Endothelial cell of umbilical vein (primary cell): ENCODE measurements at regions not wholly inside any gene's neighbourhood (a gene's known extent, or its start where the extent isn't known, plus 50 kb on each side); places are given as distances from the start of the nearest gene placed in this dataset.

Source experiments
- BruUV-seq: library from RNA; stranded (reverse); fragments of 400-500 nt; replicated peaks from 2 replicates; lab custom pipeline; 2021; lab: Mats Ljungman, UMichigan
- CTCF ChIA-PET: fragments of 300-600, 350-600 bp; sonication (Branson Sonifier 250); formaldehyde crosslinking; loops from one replicate; lab custom pipeline; 2021; ENCODE audit warnings: antibody characterized with exemption, inconsistent platforms; lab: Charles Lee
- POLR2A ChIA-PET: fragments of 300-600, 350-600 bp; sonication (Branson Sonifier 250); formaldehyde crosslinking; loops from one replicate; lab custom pipeline; 2021; ENCODE audit warnings: antibody characterized with exemption, inconsistent platforms; lab: Charles Lee
- DNase-seq: peaks from one replicate; pipeline ENCODE4 v3.0.0-alpha.2; 2011; ENCODE audit warnings: low read depth, low spot score
- FAIRE-seq: peaks from 2 replicates; lab custom pipeline; 2011; peaks lifted over from hg19 to GRCh38; lab: Jason Lieb, UNC
- H2AFZ ChIP-seq: 2 replicates; pipeline ENCODE4 v1.6.0; 2012; ENCODE audit warnings: low read depth, low read length, control low read depth, inconsistent platforms
- H3K27ac ChIP-seq: 2 replicates; pipeline ENCODE4 v1.5.1; 2011; ENCODE audit warnings: low read depth, mild to moderate bottlenecking, control low read depth, low read length, moderate library complexity; ENCODE audit not compliant: insufficient read depth
- H3K27me3 ChIP-seq, 2 experiments: 2 replicates each; pipeline versions ENCODE4 v1.6.0 to v1.6.1; 2011; ENCODE audit warnings: low read length in 2 of 2, mixed read lengths in 1 of 2; ENCODE audit not compliant: control insufficient read depth in 2 of 2, insufficient read depth in 2 of 2
- H3K36me3 ChIP-seq, 2 experiments: 2 replicates in 1 of 2; 3 replicates in 1 of 2; pipeline ENCODE4 v1.5.1; 2011; ENCODE audit warnings: low read length in 2 of 2, mild to moderate bottlenecking in 1 of 2, moderate library complexity in 1 of 2; ENCODE audit not compliant: control insufficient read depth in 2 of 2, insufficient read depth in 2 of 2; ENCODE audit errors: extremely low read depth in 1 of 2
- H3K4me1 ChIP-seq: 3 replicates; pipeline ENCODE4 v1.5.1; 2011; ENCODE audit warnings: mild to moderate bottlenecking, low read length; ENCODE audit not compliant: control insufficient read depth, insufficient read depth; ENCODE audit errors: extremely low read depth
- H3K4me2 ChIP-seq: 2 replicates; pipeline ENCODE4 v1.6.1; 2011; ENCODE audit warnings: low read length, control low read depth, mixed read lengths; ENCODE audit not compliant: insufficient read depth
- H3K4me3 ChIP-seq, 3 experiments: fragments of 200-600 bp in 1 of 3; sonication (generic), shearing (Covaris generic) in 1 of 3; replicated peaks in 1 of 3; 2 replicates each; pipeline ENCODE4 v1.5.1; 2011 to 2016; ENCODE audit warnings: control low read depth in 3 of 3, low read length in 3 of 3, mild to moderate bottlenecking in 2 of 3, inconsistent platforms in 1 of 3, low read depth in 1 of 3, moderate library complexity in 1 of 3; ENCODE audit not compliant: insufficient read depth in 1 of 3
- H3K79me2 ChIP-seq: 2 replicates; pipeline ENCODE4 v1.6.0; 2012; ENCODE audit warnings: low read length, inconsistent platforms; ENCODE audit not compliant: control insufficient read depth, insufficient read depth
- H3K9ac ChIP-seq: replicated peaks from 2 replicates; pipeline ENCODE3; 2011; ENCODE audit warnings: low read length, control low read depth; ENCODE audit not compliant: insufficient read depth; ENCODE audit errors: extremely low read depth
- H3K9me1 ChIP-seq: replicated peaks from 3 replicates; pipeline ENCODE4 v1.6.0; 2011; ENCODE audit warnings: mild to moderate bottlenecking, low read length; ENCODE audit not compliant: control insufficient read depth, insufficient read depth; ENCODE audit errors: extremely low read depth
- H3K9me3 ChIP-seq: replicated peaks from 2 replicates; pipeline ENCODE4 v1.5.1; 2012; ENCODE audit warnings: low read length, inconsistent platforms; ENCODE audit not compliant: control insufficient read depth, insufficient read depth
- H4K20me1 ChIP-seq: replicated peaks from 2 replicates; pipeline ENCODE3; 2011; ENCODE audit warnings: mild to moderate bottlenecking, low read length; ENCODE audit not compliant: control insufficient read depth, insufficient read depth; ENCODE audit errors: extremely low read depth
- EZH2 ChIP-seq: IDR thresholded peaks from 2 replicates; pipeline ENCODE4 v1.6.1; 2012; ENCODE audit warnings: borderline replicate concordance, low read depth, mild to moderate bottlenecking, moderate library complexity, low read length, inconsistent platforms; ENCODE audit not compliant: severe bottlenecking
- FOS ChIP-seq: IDR thresholded peaks from 2 replicates; pipeline ENCODE4 v1.6.1; 2011; ENCODE audit warnings: mild to moderate bottlenecking, low read length, moderate library complexity, borderline replicate concordance; ENCODE audit not compliant: insufficient read depth
- GATA2 ChIP-seq: IDR thresholded peaks from 2 replicates; pipeline ENCODE4 v1.7.0; 2011; ENCODE audit warnings: low read depth, mild to moderate bottlenecking, moderate library complexity, mixed read lengths, low read length; ENCODE audit not compliant: insufficient read length, insufficient read depth
- JUN ChIP-seq: IDR thresholded peaks from 2 replicates; pipeline ENCODE4 v1.6.1; 2011; ENCODE audit warnings: borderline replicate concordance, low read depth; ENCODE audit not compliant: insufficient read length, insufficient read depth
- MYC ChIP-seq: IDR thresholded peaks from one replicate; pipeline ENCODE4 v1.6.1; 2011; ENCODE audit warnings: mild to moderate bottlenecking, low read depth, low read length
- POLR2A ChIP-seq: IDR thresholded peaks from 2 replicates; pipeline ENCODE4 v1.6.1; 2012; ENCODE audit warnings: low read depth, mild to moderate bottlenecking, control low read depth, low read length
- POLR2AphosphoS5 ChIP-seq: IDR thresholded peaks from 2 replicates; pipeline ENCODE4 v1.6.1; 2012; ENCODE audit warnings: low read depth, mild to moderate bottlenecking, control low read depth, low read length, moderate library complexity; ENCODE audit not compliant: insufficient read depth
- dilution Hi-C: fragments of 300-500 bp; cut with MboI; formaldehyde crosslinking; loops from one replicate; pipeline ENCODE4 v1.15.0; 2019; ENCODE audit warnings: low sequenced_read_pairs; ENCODE audit not compliant: extremely low pct_ligation_motif_present
- intact Hi-C: fragments of 100-400 bp; cut with micrococcal nuclease; formaldehyde crosslinking; loops from one replicate; pipeline ENCODE4 v1.10.0; 2022
- TF ChIP-seq, protein P1 (sequence below): IDR thresholded peaks from 2 replicates; pipeline ENCODE4 v1.6.1; 2011; ENCODE audit not compliant: insufficient read depth, insufficient read length
- TF ChIP-seq, protein P2 (sequence below), 2 donors: IDR thresholded peaks; 1 replicate in 1 of 2; 2 replicates in 1 of 2; pipeline ENCODE4 v1.5.1; 2011; ENCODE audit warnings: low read length in 2 of 2, mild to moderate bottlenecking in 2 of 2, moderate library complexity in 2 of 2, control low read depth in 1 of 2, inconsistent platforms in 1 of 2, low read depth in 1 of 2; ENCODE audit not compliant: insufficient read depth in 1 of 2; ENCODE audit errors: extremely low read depth in 1 of 2

DNA sequence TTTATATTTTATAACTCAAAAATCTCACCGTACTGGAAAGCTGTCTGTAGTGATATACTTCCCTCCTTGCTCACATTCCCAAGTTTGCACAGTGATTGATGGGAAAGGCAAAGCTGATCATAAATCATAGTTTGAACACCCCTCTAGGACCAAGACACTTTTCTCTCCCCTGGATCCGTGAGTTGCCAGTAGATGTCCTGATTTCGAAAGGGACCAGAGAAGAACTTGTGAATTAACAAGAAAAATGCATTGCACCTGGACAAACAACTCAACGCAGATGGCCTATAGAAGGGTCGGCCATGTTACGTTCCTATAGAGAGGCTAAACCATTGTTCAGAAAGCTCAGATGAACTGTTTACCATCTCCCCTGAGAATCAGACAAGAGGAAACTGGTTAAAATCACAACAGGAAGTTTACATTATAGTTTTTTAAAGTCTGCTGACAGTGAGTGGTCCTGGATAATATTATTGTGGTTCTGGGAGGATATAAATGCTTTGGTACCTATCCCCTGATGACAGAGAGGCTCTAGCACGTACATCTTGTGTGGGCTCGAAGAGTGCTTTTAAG lies 124.0 kb upstream of the SLC45A1 start:
- H3K9me3 ChIP-seq = no peaks in the 10 kb centered on the region
- POLR2A ChIA-PET = no interaction called here
- no peak for TF ChIP-seq FOS
- TF ChIP-seq, protein P1, sequence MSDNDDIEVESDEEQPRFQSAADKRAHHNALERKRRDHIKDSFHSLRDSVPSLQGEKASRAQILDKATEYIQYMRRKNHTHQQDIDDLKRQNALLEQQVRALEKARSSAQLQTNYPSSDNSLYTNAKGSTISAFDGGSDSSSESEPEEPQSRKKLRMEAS = no peak
- TF ChIP-seq POLR2AphosphoS5 = no peak
- no peak for TF ChIP-seq POLR2A
- no peak for TF ChIP-seq EZH2
- no peak for TF ChIP-seq GATA2
- no peak for TF ChIP-seq MYC
- TF ChIP-seq, protein P2, sequence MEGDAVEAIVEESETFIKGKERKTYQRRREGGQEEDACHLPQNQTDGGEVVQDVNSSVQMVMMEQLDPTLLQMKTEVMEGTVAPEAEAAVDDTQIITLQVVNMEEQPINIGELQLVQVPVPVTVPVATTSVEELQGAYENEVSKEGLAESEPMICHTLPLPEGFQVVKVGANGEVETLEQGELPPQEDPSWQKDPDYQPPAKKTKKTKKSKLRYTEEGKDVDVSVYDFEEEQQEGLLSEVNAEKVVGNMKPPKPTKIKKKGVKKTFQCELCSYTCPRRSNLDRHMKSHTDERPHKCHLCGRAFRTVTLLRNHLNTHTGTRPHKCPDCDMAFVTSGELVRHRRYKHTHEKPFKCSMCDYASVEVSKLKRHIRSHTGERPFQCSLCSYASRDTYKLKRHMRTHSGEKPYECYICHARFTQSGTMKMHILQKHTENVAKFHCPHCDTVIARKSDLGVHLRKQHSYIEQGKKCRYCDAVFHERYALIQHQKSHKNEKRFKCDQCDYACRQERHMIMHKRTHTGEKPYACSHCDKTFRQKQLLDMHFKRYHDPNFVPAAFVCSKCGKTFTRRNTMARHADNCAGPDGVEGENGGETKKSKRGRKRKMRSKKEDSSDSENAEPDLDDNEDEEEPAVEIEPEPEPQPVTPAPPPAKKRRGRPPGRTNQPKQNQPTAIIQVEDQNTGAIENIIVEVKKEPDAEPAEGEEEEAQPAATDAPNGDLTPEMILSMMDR (IDR thresholded peaks at IDR 0.05; ENCODE audit: extremely low read depth in 1 of 2, insufficient read depth in 1 of 2, low read depth in 1 of 2, low read length in 2 of 2) = no peak
- no peak for TF ChIP-seq JUN
- H3K4me2 ChIP-seq = no peak overlapping the region
- H3K9ac ChIP-seq = no peak overlapping the region
- peaks cover 24% of the 10 kb centered on the region for H3K4me1 ChIP-seq
- no peaks in the 10 kb centered on the region for H4K20me1 ChIP-seq
- dilution Hi-C loops = no loop called here
- FAIRE-seq (peak; percentile 12), DNase-seq (peak; percentile 36)
- CTCF ChIA-PET = interaction anchor here (1.1 kb wide), 1 partner anchor 73 kb away, joined by 3 read pairs; no protein-coding TSS in a partner anchor
- peak overlapping the region; percentile 4 for H2AFZ ChIP-seq
- no peaks in the 10 kb centered on the region for H3K79me2 ChIP-seq
- H3K36me3 ChIP-seq = no peaks in the 10 kb centered on the region
- intact Hi-C loops = loop anchor here (1.0 kb wide), 2 partner anchors 12 to 73 kb away; no protein-coding TSS in a partner anchor
- H3K4me3 ChIP-seq = no peak overlapping the region
- peak overlapping the region; percentile 9 for H3K27ac ChIP-seq
- no peaks in the 10 kb centered on the region for H3K9me1 ChIP-seq
- no peaks in the 10 kb centered on the region for H3K27me3 ChIP-seq
- TSS peak; percentile 87 for BruUV-seq
